CD4-positive, alpha-beta T cell treated with Interleukin-1 beta for 1 hour (primary cell): ENCODE measurements at regions not wholly inside any gene's neighbourhood (a gene's known extent, or its start where the extent isn't known, plus 50 kb on each side); places are given as distances from the start of the nearest gene placed in this dataset.
"Not testable (repeated sequence)": the region's sequence is repeated elsewhere in the genome, so short reads cannot be mapped to it uniquely, and the experiment has no call there.

ENCODE experiments used
- DNase-seq, 2 donors: peaks; one replicate each; pipeline ENCODE4 v3.0.0-alpha.2; 2020 to 2022

DNA sequence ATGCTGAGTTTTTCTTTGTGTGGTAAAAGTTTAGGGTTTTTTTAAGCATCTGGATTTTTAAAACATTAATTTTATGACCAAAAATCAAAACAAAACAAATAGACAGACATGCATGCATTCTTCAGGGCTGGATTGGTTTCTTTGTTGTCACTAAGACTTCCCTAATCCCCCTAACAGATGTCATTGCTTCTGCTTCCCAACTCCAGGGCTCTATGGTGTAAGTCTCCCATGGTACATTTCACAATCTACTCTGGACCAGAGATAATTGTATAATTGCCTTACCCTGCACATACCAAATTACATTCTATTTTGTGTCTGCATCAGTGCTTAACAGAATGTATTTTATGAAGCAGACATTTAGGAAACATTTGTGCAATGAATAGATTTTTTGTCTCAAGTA, 529.1 kb upstream of the SMIM31 start:
- no peak for DNase-seq

DNA sequence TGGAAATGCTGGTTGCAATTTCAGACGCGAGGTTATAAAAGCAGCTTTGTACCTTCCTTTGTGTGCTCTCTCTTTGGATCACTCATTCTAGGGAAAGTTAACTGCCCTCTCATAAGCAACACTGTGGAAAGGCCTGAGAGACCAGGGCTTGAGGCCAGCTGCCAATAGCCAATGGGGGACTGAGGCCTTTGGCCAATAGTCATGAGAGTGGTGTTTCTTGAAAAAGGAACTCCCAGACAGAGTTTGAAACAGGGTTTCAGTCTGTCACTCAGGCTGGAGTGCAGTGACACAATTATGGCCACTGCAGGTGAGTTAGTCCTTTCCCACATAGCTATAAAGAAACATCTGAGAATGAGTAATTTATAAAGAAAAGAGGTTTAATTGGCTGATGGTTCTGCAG, 524.7 kb upstream of the SMIM31 start:
- DNase-seq = no peak

DNA sequence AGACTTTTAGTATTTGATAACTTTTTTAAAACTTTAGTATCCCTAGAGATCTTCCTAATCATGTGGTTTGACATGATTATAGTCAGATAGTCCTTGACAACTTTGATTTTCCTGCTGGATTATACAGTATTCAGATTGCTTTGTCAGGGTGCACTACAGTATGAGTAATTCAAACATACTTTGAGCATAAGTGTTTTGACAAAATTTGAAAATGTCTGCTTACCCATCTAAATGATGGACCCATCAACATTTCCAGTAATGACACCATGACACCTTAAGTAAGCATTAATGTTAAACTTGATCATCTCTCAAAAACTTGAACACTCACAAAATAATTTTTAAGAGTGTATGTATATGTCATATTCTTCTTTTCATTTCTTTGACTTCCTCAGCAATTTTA, 514.5 kb upstream of the SMIM31 start:
- DNase-seq = no peak

DNA sequence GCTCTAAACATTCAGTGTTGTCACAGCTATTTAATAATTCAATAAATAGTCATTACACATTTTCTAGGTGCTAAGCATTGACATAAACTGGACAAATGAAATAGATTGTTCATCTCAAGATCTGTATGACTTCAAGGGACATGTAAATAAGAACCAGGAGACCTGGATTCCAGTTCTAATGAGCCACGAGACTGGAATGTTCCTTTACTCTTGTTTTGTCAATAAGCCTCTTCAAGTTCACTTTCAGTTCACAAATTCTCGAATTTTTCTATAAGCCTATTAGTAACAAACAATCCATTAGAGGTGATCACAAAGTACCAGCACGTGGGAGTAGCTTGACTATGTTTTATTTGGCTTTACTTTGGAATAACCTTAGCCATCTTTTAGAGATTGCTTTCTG, 514.0 kb upstream of the SMIM31 start:
- no peak for DNase-seq

DNA sequence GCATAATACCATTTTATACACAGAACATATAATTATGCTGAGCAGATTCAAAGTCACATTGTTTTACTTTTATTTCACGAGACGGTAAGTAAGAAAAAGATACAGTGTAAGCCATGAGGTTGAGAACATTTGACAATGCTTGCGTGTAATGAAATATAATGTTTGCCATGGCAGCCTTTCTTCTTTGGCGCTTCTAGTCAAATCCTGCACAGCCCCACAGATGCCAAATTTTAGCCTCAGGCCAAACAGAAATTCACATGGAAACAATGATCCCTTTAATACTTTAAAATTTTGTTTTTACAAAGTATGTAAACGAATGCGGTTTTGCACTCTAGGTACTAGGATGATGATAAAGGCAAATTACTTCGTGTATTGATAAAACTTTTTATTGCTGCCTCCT, 502.7 kb upstream of the SMIM31 start:
- no peak for DNase-seq

DNA sequence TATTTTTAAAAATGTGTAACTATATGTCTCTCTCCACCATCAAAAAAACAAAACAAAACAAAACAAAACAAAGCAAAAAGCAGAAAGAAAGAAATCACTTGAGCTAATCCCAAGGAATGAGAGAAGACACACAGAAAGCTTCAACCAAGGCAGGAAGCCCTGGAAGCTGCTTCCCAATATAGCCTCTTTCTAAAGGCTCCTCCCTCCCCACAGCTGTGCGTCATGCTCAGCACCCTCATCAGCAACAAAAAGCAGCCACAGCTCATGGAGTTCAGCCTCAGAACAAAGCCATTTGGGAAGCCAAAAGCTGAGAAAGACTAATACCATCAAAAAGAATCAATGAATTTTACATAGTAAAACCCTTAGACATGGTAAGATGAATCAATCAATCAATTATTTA, 501.6 kb upstream of the SMIM31 start:
- no peak for DNase-seq

DNA sequence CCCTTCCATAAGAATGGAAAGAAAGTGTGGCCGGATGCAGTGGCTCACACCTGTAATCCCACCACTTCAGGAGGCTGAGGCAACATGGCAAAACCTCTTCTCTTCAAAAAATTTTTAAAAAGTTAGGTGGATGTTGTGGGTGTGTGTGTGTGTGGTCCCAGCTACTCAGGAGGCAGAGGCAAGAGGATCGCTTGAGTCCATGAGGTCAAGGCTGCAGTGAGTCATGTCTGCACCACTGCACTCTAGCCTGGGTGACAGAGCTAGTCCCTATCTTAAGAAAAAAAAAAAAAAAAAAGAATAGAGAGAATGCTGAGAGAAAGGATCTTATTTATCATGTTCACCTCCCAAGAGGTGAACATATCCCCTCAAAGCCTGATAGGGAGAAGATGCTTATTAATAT, 492.1 kb upstream of the SMIM31 start:
- no peak for DNase-seq

DNA sequence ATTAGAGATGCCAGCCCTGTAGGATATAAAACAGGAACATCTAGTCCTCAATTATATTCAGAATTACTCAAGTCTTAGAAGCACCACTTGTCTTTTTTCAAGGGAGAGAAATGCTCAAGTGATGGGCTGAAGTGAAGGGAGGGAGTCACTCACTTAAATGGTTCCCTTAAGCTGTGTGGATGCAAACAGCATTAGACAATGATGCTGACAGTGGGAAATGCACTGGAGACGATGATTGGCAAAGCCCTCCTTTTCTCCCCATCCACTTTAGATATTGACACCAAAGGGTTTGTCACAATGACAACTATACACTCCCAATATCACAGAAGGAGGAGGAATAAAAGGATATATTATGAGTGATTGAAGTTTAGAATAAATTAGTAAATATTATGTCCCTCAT, 491.4 kb upstream of the SMIM31 start:
- DNase-seq = not testable (repeated sequence)

DNA sequence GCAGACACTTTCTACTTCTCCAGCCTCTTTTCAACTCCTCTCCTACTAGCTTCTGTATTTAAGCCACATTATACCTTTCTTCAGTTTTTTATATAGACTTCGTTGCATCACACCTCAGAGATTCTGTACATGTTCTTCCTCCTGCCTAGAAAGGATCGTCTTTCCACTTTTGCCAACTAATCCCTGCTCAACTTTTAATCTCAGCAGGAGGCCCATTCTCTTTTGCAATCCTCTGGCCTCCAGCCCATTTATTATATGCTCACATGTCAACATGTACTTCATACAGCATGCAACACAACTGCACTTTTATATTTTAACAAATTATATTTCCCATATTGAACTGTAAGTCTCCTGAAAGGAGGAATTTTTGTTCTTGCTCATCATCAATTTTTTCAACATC, 476.5 kb upstream of the SMIM31 start:
- not testable (repeated sequence) for DNase-seq

DNA sequence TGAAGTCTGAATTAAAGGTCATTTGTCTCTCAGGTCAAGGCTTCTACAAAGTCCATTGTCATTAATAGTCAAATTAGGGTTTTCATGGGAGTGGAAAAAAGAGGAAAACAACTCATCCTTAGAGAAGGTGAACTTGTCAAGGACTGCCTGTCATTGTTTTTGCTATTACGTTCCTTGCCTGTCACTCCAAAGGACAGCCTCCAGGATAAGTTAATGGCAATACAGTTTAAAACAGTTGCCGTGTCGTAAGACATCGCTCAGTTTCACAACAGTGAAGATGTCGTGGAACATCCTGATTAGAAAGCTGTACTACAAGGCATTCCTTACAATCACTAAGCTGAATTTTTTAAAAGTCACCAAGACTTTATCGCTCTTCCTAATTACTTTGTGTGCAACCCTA, 466.8 kb upstream of the SMIM31 start:
- no peak for DNase-seq

DNA sequence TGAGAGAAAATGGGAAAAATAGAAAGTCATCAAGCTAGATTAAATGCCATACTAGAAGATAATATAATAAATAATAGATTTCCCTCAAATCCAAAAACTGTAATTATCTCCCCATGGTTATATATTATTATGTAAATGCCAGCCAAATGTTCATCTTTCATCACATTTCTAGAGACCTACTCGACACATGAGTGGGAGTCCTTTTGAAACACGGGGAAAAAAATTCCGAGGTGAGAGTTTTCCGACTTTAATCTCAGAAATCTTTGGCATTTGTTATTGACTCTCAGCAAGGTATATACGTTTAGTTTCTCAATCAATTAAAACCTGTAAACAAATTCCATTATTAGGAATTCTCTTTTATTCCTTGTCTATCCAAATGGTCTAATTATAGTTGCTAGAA, 465.4 kb upstream of the SMIM31 start:
- no peak for DNase-seq

DNA sequence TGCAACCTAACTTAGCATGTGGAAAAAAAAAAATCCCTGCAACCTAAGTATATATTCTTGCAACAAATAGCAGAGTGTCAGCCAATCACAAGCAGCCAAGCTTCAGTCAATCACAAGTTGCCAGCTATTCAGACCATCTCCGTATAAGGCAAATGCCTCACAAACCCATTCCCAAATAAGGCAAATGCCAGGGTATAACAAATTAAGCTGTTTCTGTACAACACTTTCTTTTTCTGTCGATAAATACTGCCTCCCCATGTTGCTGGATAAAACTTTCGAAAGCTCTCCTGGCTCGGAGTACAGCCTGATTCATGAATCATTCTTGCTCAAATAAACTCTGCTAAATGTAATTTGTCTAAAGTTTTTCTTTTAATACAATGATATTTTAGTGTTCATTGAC, 460.7 kb upstream of the SMIM31 start:
- DNase-seq = no peak

DNA sequence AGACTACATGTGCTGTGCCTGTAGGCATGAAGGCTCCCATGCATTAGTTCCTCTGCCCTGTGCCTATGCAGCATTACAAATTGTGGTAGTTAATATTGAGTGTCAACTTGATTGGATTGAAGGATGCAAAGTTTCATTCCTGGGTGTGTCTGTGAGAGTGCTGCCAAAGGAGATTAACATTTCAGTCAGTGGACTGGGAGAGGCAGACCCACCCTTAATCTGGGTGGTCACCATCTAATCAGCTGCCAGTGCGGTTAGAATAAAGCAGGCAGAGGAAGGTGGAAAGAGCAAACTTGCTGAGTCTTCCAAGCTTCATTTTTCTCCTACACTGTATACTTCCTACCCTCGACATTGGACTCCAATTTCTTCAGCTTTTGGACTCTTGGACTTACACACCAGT, 460.2 kb upstream of the SMIM31 start:
- no peak for DNase-seq

DNA sequence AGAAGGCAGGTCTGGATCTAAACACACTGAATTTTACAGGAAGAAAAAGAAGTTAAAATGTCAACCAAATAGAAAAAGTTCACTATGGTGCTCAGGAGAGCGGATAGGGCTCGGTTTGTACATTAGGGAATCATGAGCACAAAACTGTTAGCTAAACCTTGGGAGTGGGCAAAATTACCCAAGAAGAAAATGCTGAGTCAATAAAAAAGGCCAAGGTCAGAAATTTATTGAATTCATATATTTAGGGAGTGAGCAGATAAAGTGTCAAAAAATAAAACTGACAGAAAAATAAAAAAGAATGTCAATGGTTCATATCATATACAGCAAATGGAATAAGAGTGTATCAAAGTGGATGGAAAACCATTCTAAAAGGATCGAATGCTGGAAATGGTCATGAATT, 452.5 kb upstream of the SMIM31 start:
- no peak for DNase-seq

DNA sequence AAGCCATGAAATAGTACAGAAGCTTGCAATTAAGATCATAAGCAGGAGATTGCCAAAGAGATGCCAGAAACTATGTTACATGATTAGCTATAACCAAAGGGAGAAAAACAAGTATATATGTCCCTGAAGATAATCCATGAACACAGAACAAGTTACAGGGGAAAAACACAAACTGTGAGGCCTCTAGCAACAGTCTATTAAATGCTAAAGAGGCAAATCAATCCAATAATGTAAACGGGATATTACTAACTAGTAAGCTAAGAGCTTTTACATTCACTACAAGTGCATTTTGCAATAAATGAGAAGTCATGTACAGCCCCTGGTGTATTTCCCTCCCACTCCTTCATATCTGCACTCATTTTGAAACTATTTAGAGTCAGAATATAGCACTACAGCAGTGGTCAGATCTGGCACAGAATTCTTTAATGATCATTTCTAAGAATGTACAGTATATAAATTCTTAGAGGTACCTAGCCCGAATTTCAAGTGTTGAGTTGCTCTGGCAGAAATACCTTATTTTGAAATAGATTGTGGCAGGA, 449.8 kb upstream of the SMIM31 start:
- DNase-seq = no peak

DNA sequence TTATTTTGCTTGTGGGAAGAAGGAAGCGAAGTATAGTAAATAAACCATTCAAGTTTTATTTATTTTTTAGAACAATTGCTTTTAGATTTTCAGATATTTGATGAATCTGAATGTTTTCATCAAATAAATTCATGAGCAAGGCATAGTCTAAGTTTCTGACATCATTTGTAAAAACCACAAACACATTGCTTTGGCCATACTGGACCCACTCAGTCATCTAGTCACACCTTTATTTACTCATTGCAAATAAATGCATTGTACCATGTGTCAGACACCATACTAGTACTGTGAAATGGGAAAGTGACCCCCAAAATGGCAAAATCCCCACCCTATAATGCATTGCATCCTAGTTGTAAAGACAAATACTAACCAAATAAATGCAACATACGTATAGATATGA, 449.1 kb upstream of the SMIM31 start:
- DNase-seq = no peak

DNA sequence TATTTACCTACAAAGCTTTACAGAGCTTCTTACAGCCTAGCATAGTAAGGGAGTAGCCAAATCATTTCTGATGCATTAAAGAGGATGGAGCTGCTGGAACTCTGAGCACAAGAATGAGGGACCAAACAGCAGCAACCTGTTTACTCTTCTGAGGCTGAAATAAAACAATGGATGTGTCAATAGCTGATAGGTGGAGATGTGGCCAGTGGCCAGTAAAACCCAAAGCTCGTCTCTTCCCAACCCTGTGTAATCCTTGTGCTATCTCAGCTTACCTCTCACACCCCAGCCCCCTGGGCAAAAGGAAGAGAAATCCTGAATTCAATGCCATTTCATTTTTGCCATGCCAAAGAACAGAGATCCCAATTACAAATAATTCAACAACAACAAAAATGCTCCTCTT, 446.7 kb upstream of the SMIM31 start:
- no peak for DNase-seq

DNA sequence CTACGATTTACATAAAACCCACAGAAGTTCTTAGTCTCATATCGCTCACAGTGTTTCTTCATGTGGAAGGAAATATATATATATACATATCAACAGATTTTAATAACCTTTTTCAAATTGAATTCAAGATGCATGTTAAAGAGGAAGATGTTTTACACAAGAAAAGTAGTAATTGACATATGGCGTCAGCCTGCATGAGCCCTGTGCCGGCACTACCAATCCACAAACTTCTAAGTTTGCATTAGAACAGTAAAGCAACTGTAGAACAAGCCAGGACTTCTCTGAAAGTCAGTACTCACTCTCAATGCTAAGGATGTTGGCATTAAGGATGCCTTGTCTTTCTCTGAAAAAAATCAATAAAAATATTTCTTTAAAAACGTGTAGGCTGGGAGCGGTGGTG, 441.3 kb upstream of the SMIM31 start:
- no peak for DNase-seq

DNA sequence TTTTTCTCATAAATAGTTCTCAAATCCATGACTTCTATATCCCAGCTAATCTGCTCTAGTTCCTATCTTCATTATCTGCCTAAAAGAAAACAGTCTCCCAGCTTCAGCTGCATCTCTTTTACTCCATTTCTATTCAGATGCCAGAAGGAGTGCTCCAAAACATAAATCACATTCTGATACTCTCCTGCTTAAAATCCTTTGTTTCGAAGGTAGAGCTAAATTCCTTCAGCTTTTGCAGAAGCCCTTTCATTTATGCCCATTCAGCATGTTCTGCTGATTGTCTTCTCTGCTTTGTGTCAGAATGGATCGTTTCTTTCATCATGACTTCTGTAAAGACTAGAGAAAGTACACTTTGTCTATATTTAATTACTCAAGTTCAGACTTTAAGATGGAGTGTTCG, 440.1 kb upstream of the SMIM31 start:
- no peak for DNase-seq

DNA sequence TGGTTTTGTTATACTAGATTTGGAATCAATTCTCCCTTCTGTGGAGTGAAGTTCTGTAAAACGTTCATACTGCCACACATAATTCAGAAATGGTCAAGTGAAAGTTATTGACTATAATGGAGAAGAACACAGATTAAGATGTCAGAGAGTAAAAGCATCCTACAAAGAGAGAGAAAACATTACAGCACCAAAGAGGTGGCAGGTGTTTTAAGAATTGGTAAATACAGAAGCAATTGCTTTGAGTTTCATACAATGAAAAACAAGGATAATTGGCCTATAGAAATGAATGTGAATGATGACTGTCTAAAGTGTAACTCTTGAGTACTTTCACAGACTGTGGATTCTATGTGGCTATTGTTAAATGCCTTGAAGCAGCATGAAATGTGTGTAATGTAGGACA, 435.6 kb upstream of the SMIM31 start:
- DNase-seq = no peak

DNA sequence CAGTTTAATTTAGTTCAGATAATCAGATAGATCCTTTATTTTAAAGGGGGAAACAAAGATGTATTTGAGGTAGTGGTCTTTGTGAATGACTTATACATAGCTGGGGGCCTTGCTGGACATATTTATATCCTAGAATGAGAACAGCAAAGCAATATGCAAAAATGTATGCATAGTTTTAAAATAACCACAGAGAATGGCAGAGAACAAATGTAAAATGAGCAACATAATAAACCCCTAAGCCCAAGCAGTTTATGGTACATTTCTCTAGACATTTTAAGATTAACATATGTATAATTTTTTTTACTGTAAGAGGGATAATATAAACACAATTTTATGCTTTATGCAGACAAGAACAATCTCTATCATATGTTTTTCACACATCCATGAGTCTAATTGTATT, 434.2 kb upstream of the SMIM31 start:
- no peak for DNase-seq

DNA sequence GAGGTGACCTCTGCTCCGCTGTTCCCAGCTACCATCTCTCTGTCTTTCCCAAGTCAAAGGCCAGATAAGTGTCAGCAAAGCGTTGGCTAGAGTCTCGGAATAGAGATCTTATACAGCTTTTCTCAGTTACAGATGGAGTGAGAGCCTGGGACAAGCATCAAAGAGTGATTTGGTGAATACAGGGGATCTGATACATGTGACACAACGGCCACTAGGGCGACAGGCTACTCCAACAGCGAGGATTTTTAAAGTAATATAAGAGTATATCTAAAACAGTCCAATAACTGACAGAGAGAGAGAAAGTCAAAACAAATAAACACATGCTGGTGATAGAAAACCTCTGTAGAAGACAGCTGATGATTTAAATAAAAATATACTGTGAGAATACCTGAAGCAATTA, 433.1 kb upstream of the SMIM31 start:
- DNase-seq = no peak

DNA sequence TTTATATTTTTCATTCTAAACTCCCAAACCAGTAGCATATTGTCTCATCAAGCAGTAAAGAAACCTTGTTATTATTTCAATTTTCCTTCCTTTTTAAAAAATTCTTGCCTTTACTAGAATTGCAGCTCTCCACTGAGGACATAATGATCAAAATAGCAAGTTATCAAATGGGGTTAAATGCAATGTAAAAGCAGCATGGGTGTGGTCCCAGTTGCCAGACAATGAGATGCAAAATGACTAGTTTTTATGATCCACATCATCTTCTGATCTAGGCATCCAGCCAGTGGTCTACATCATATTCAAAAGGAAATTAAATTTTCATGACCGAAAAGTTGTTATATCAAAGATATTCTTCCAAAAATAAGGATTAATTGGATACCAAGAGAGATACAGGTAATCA, 427.9 kb upstream of the SMIM31 start:
- no peak for DNase-seq

DNA sequence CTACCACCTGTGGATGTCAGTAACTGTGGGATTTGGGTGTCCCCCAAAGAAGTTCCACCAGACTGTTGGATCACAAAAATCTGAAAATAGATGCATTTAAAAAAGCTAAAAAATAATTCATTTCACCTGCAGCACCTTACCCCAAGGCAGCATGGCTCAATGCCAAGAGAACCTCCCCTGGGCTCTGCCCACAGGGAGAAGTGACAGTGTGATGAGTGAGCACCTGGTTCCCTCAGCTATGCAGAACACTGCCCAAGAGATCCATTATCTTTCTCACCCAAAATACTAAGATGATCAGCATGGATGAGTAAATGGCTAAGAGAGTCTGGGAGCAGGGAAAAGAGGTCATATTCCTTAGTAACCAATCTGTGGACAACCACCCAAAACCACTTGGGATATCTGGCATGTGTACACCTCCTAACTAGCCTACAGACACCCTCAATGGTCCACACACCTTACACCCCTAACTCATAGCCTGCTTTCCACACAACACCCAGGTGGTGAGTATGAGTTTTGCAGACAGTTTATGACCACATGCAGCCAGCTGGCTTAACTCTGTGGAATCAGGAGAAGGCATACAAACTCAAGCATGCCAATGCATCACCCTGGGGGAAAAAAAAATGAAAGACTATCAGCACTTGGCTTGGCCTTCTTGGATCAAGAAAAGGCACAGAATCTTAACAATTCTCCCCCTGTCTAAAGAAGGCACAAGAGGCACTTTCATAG, 416.5 kb upstream of the SMIM31 start:
- no peak for DNase-seq

DNA sequence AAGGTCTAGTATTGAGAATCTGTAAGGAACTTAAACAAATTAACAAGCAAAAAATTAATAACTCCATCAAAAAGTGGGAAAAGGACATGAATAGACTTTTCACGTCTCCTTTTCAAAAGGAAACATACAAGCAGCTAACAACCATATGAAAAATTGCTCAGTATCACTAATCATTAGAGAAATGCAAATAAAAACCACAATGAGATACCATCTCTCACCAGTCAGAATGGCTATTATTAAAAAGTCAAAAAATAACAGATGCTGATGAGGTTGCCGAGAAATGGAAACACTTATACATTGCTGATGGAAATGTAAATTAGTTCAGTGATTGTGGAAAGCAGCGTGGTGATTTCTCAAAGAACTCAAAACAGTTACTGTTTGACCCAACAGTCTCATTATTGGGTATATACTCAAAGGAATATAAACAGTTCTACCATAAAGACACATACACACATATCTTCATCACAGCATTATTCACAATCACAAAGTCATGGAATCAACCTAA, 410.4 kb upstream of the SMIM31 start:
- no peak for DNase-seq
